H1 (cell line): ENCODE measurements at regions not wholly inside any gene's neighbourhood (a gene's known extent, or its start where the extent isn't known, plus 50 kb on each side); places are given as distances from the start of the nearest gene placed in this dataset.

Experiments
- CTCF ChIA-PET: fragments of 300-600 bp; sonication (Branson Sonifier 250); formaldehyde crosslinking; loops from one replicate; lab custom pipeline; 2021; ENCODE audit not compliant: partially characterized antibody; lab: Charles Lee
- POLR2A ChIA-PET: fragments of 300-600 bp; sonication (Branson Sonifier 250); formaldehyde crosslinking; loops from one replicate; lab custom pipeline; 2021; ENCODE audit warnings: inconsistent platforms; ENCODE audit not compliant: partially characterized antibody; lab: Charles Lee
- DNase-seq, 2 experiments: peaks; one replicate each; pipeline versions ENCODE4 v3.0.0 to v3.0.0-alpha.2; 2010 to 2022; ENCODE audit warnings: low spot score in 2 of 2, low read depth in 1 of 2, mixed read lengths in 1 of 2
- FAIRE-seq: peaks from 2 replicates; lab custom pipeline; 2011; peaks lifted over from hg19 to GRCh38; lab: Jason Lieb, UNC
- H2AFZ ChIP-seq: 2 replicates; pipeline ENCODE4 v1.8.1; 2012; ENCODE audit warnings: low read length, inconsistent platforms
- H2AK5ac ChIP-seq: 2 replicates; pipeline ENCODE4 v1.6.1; 2013; ENCODE audit warnings: low read depth, low read length
- H2BK120ac ChIP-seq: replicated peaks from 2 replicates; pipeline ENCODE3; 2013; ENCODE audit warnings: low read depth, low read length, inconsistent platforms
- H2BK12ac ChIP-seq: 2 replicates; pipeline ENCODE4 v1.6.1; 2013; ENCODE audit warnings: low read depth, low read length
- H2BK15ac ChIP-seq: 2 replicates; pipeline ENCODE4 v1.6.1; 2013; ENCODE audit warnings: low read length
- H2BK20ac ChIP-seq: 2 replicates; pipeline ENCODE4 v1.6.1; 2013; ENCODE audit warnings: low read length
- H2BK5ac ChIP-seq: 2 replicates; pipeline ENCODE4 v1.6.1; 2013; ENCODE audit warnings: low read depth, low read length
- H3K14ac ChIP-seq: 2 replicates; pipeline ENCODE4 v1.6.1; 2013; ENCODE audit warnings: inconsistent platforms; ENCODE audit not compliant: insufficient read length
- H3K18ac ChIP-seq: 2 replicates; pipeline ENCODE4 v1.6.1; 2013; ENCODE audit warnings: low read length; ENCODE audit errors: extremely low read depth
- H3K23ac ChIP-seq: 2 replicates; pipeline ENCODE4 v1.6.1; 2013; ENCODE audit warnings: inconsistent platforms; ENCODE audit not compliant: insufficient read length
- H3K23me2 ChIP-seq: 2 replicates; pipeline ENCODE4 v1.6.1; 2013; ENCODE audit warnings: low read depth, low read length
- H3K27ac ChIP-seq: 2 replicates; pipeline ENCODE4 v1.6.1; 2011; ENCODE audit warnings: low read depth, low read length, inconsistent platforms
- H3K27me3 ChIP-seq, 4 experiments: replicated peaks in 1 of 4; 1 replicate in 1 of 4; 2 replicates in 3 of 4; pipeline versions ENCODE4 v1.6.1 to v1.8.1; 2011 to 2013; ENCODE audit warnings: low read length in 3 of 4, mild to moderate bottlenecking in 3 of 4, inconsistent platforms in 2 of 4, mixed read lengths in 2 of 4, moderate library complexity in 1 of 4; ENCODE audit not compliant: control insufficient read depth in 3 of 4, insufficient read depth in 3 of 4; ENCODE audit errors: extremely low read depth in 1 of 4
- H3K36me3 ChIP-seq, 4 experiments: 2 replicates each; pipeline versions ENCODE4 v1.6.1 to v1.8.1; 2011 to 2013; ENCODE audit warnings: mild to moderate bottlenecking in 4 of 4, low read length in 3 of 4, moderate library complexity in 2 of 4, control low read depth in 1 of 4, inconsistent platforms in 1 of 4; ENCODE audit not compliant: insufficient read depth in 4 of 4, control insufficient read depth in 2 of 4
- H3K4ac ChIP-seq: replicated peaks from 2 replicates; pipeline ENCODE3; 2013; ENCODE audit warnings: low read length, low read depth, mixed read lengths, inconsistent platforms; ENCODE audit not compliant: insufficient read length
- H3K4me1 ChIP-seq, 4 experiments: replicated peaks in 1 of 4; 1 replicate in 1 of 4; 2 replicates in 3 of 4; pipeline versions ENCODE4 v1.6.1 to v1.8.1; 2011 to 2013; ENCODE audit warnings: low read length in 3 of 4, inconsistent platforms in 2 of 4, mixed read lengths in 1 of 4; ENCODE audit not compliant: insufficient read depth in 4 of 4, control insufficient read depth in 3 of 4
- H3K4me2 ChIP-seq, 2 experiments: 2 replicates each; pipeline versions ENCODE4 v1.6.1 to v1.8.1; 2011 to 2013; ENCODE audit warnings: low read depth in 2 of 2, low read length in 2 of 2, control low read depth in 1 of 2, inconsistent platforms in 1 of 2, mild to moderate bottlenecking in 1 of 2; ENCODE audit not compliant: insufficient read depth in 1 of 2
- H3K4me3 ChIP-seq, 4 experiments: fragments of 200-600, 300-600 bp in 1 of 4; sonication (generic), shearing (Covaris generic), sonication (Bioruptor Twin) in 1 of 4; 2 replicates each; pipeline versions ENCODE4 v1.5.1 to v1.8.1; 2011 to 2016; ENCODE audit warnings: low read length in 4 of 4, low read depth in 3 of 4, control low read depth in 2 of 4, inconsistent platforms in 2 of 4, mild to moderate bottlenecking in 2 of 4, mixed read lengths in 1 of 4, moderate library complexity in 1 of 4; ENCODE audit not compliant: insufficient read depth in 2 of 4; ENCODE audit errors: extremely low read depth in 1 of 4
- H3K56ac ChIP-seq: replicated peaks from 2 replicates; pipeline ENCODE3; 2013; ENCODE audit warnings: low read depth, mild to moderate bottlenecking, mixed read lengths, low read length, inconsistent platforms; ENCODE audit not compliant: insufficient read length
- H3K79me1 ChIP-seq: 2 replicates; pipeline ENCODE4 v1.6.1; 2013; ENCODE audit warnings: low read depth, low read length, control low read depth
- H3K79me2 ChIP-seq, 2 experiments: 2 replicates each; pipeline versions ENCODE4 v1.6.1 to v1.8.1; 2012 to 2013; ENCODE audit warnings: low read length in 2 of 2, mild to moderate bottlenecking in 2 of 2, inconsistent platforms in 1 of 2; ENCODE audit not compliant: insufficient read depth in 2 of 2, control insufficient read depth in 1 of 2
- H3K9ac ChIP-seq, 4 experiments: replicated peaks in 1 of 4; 1 replicate in 1 of 4; 2 replicates in 3 of 4; pipeline versions ENCODE4 v1.6.1 to v1.8.1; 2011 to 2013; ENCODE audit warnings: low read depth in 3 of 4, low read length in 3 of 4, control low read depth in 2 of 4, mild to moderate bottlenecking in 2 of 4, moderate library complexity in 2 of 4, inconsistent platforms in 1 of 4; ENCODE audit errors: extremely low read depth in 1 of 4
- H3K9me3 ChIP-seq, 2 experiments: 2 replicates each; pipeline versions ENCODE4 v1.6.1 to v1.8.1; 2012 to 2013; ENCODE audit warnings: mild to moderate bottlenecking in 2 of 2, moderate library complexity in 2 of 2, control low read depth in 1 of 2, inconsistent platforms in 1 of 2, low read depth in 1 of 2, low read length in 1 of 2, mixed read lengths in 1 of 2; ENCODE audit not compliant: insufficient read depth in 2 of 2
- H4K20me1 ChIP-seq, 2 experiments: replicated peaks in 1 of 2; 2 replicates each; pipeline versions ENCODE3 to v1.8.1; 2011 to 2013; ENCODE audit warnings: inconsistent platforms in 2 of 2, low read length in 2 of 2, mild to moderate bottlenecking in 1 of 2; ENCODE audit not compliant: insufficient read depth in 2 of 2, control insufficient read depth in 1 of 2
- H4K5ac ChIP-seq: 2 replicates; pipeline ENCODE4 v1.6.1; 2013; ENCODE audit warnings: low read length, low read depth, mixed read lengths, inconsistent platforms; ENCODE audit not compliant: insufficient read length
- H4K8ac ChIP-seq: 2 replicates; pipeline ENCODE4 v1.8.0; 2013; ENCODE audit warnings: mild to moderate bottlenecking, moderate library complexity, low read length, inconsistent platforms; ENCODE audit not compliant: insufficient read depth; ENCODE audit errors: extremely low read depth
- H4K91ac ChIP-seq: replicated peaks from 2 replicates; pipeline ENCODE3; 2013; ENCODE audit warnings: low read length, mixed read lengths, inconsistent platforms; ENCODE audit not compliant: insufficient read length
- CEBPB ChIP-seq: IDR thresholded peaks from 2 replicates; pipeline ENCODE4 v1.6.1; 2012; ENCODE audit warnings: low read depth, low read length
- CHD1 ChIP-seq: IDR thresholded peaks from 2 replicates; pipeline ENCODE4 v1.6.1; 2012; ENCODE audit warnings: low read depth, low read length, improper control_type of control experiment
- EGR1 ChIP-seq: IDR thresholded peaks from 2 replicates; pipeline ENCODE4 v1.6.1; 2011; ENCODE audit warnings: low read depth, low read length, borderline replicate concordance
- FOSL1 ChIP-seq: IDR thresholded peaks from 2 replicates; pipeline ENCODE4 v1.6.1; 2011; ENCODE audit warnings: mild to moderate bottlenecking, low read depth, low read length, moderate library complexity; ENCODE audit not compliant: insufficient read depth
- HDAC6 ChIP-seq: IDR thresholded peaks from one replicate; pipeline ENCODE4 v1.7.1; 2012; ENCODE audit warnings: low read depth, mild to moderate bottlenecking, inconsistent platforms, low read length, moderate library complexity
- NRF1 ChIP-seq: IDR thresholded peaks from 2 replicates; pipeline ENCODE4 v1.6.1; 2011; ENCODE audit warnings: mild to moderate bottlenecking, low read depth, low read length, improper control_type of control experiment
- RAD21 ChIP-seq, 2 experiments: IDR thresholded peaks in 1 of 2; conservative IDR thresholded peaks in 1 of 2; 2 replicates each; pipeline ENCODE4 v1.6.1; 2011; ENCODE audit warnings: low read depth in 2 of 2, low read length in 2 of 2, improper control_type of control experiment in 1 of 2, inconsistent platforms in 1 of 2, mild to moderate bottlenecking in 1 of 2, moderate library complexity in 1 of 2
- RFX5 ChIP-seq: IDR thresholded peaks from 2 replicates; pipeline ENCODE4 v1.6.1; 2011; ENCODE audit warnings: low read depth, low read length, improper control_type of control experiment, borderline replicate concordance
- SP1 ChIP-seq: IDR thresholded peaks from 2 replicates; pipeline ENCODE4 v1.6.1; 2011; ENCODE audit warnings: low read depth, low read length
- ZNF274 ChIP-seq: IDR thresholded peaks from 2 replicates; pipeline ENCODE4 v1.7.0; 2012; ENCODE audit warnings: low read length, borderline replicate concordance; ENCODE audit errors: extremely low read depth
- WGBS, 2 experiments: shearing (Covaris generic) in 1 of 2; methylation state at CpG; one replicate each; pipeline versions ENCODE4 v1.1.6 to v1.1.7; 2013 to 2015; ENCODE audit warnings: low lambda C conversion rate in 2 of 2, mixed read lengths in 2 of 2, inconsistent platforms in 1 of 2, low coverage in 1 of 2, missing lambda C conversion rate in 1 of 2; ENCODE audit not compliant: insufficient replicate concordance in 2 of 2, insufficient coverage in 1 of 2, insufficient read length in 1 of 2; ENCODE audit errors: extremely low coverage in 1 of 2, missing lambda C conversion rate in 1 of 2; 5-methylcytosine and 5-hydroxymethylcytosine counted together
- TF ChIP-seq, protein P1 (sequence below): IDR thresholded peaks from 2 replicates; pipeline ENCODE4 v1.6.1; 2011; ENCODE audit warnings: low read depth, mild to moderate bottlenecking, low read length; ENCODE audit not compliant: insufficient read depth
- TF ChIP-seq, protein P2 (sequence below): IDR thresholded peaks from 2 replicates; pipeline ENCODE4 v1.6.1; 2011; ENCODE audit warnings: low read length, improper control_type of control experiment

DNA sequence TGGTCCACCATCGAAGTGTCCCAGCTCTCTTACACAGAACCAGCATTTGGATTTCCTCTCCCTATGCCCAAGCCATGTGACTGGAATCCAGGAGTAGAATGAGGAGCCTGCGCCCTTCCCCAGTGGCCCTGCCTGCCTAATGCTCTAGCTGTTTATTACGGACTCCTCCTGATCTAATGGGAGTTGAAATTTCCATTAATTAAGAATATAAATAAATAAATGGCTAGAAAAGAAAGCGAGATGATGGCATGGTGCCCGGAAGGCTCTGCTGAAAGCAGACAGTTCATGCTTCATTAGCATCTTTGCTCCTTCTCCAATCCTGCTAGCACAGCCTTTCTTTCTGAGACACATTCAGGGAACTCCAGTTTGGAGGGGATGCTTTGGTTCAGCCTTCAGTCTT is 216.2 kb downstream of the SEC16B start:
- H2BK120ac ChIP-seq, result no peak overlapping the region
- H3K4me3 ChIP-seq, result no peak overlapping the region
- no peak overlapping the region for H2BK12ac ChIP-seq
- ChIA-PET POLR2A (no interaction called here), CTCF (interaction anchor here (1.1 kb wide), 1 partner anchor 195 kb away, joined by 3 read pairs; no protein-coding TSS in a partner anchor)
- H3K4me1 ChIP-seq, result peaks cover 0 to 4% (median 2%) of the 10 kb centered on the region in 4 experiments; a peak in 3 of 7 replicates
- H3K4me2 ChIP-seq, result no peak overlapping the region
- no peaks in the 10 kb centered on the region for H3K79me1 ChIP-seq
- no peak overlapping the region for H3K14ac ChIP-seq
- no peaks in the 10 kb centered on the region for H3K79me2 ChIP-seq
- no peak overlapping the region for H3K9ac ChIP-seq
- no peak overlapping the region for H4K5ac ChIP-seq
- 90% methylated on average over 5 of the region's 5 CpGs; no CpG with 5 or more reads in 1 of the 2 experiments for WGBS, 2 experiments
- no peak overlapping the region for H2AK5ac ChIP-seq
- no peak overlapping the region for H2BK15ac ChIP-seq
- no peaks in the 10 kb centered on the region for H3K23me2 ChIP-seq
- no peak overlapping the region for H3K4ac ChIP-seq
- no peak overlapping the region for H4K8ac ChIP-seq
- H2BK20ac ChIP-seq, result no peak overlapping the region
- H3K56ac ChIP-seq, result no peak overlapping the region
- H3K9me3 ChIP-seq, result 0 out of 4 replicates have a peak, but pooled peaks cover 0 to 1% of the 10 kb centered on the region in 2 experiments
- H2AFZ ChIP-seq, result no peak overlapping the region
- H3K27me3 ChIP-seq, result no peaks in the 10 kb centered on the region
- TF ChIP-seq, protein P1, sequence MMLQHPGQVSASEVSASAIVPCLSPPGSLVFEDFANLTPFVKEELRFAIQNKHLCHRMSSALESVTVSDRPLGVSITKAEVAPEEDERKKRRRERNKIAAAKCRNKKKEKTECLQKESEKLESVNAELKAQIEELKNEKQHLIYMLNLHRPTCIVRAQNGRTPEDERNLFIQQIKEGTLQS, result no peak
- TF ChIP-seq, protein P2, sequence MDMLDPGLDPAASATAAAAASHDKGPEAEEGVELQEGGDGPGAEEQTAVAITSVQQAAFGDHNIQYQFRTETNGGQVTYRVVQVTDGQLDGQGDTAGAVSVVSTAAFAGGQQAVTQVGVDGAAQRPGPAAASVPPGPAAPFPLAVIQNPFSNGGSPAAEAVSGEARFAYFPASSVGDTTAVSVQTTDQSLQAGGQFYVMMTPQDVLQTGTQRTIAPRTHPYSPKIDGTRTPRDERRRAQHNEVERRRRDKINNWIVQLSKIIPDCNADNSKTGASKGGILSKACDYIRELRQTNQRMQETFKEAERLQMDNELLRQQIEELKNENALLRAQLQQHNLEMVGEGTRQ, result no peak
- no peak for TF ChIP-seq RAD21 (IDR thresholded peaks at IDR 0.05 in 1 of 2, conservative IDR thresholded peaks at IDR 0.05 in 1 of 2; ENCODE audit: low read depth in 2 of 2, low read length in 2 of 2)
- no peak for TF ChIP-seq NRF1
- no peak for TF ChIP-seq CHD1
- TF ChIP-seq ZNF274, result no peak
- no peak for TF ChIP-seq SP1
- no peak for TF ChIP-seq FOSL1
- no peak for TF ChIP-seq CEBPB
- no peak for TF ChIP-seq HDAC6
- TF ChIP-seq EGR1, result no peak
- TF ChIP-seq RFX5, result no peak
- no peak overlapping the region for H3K23ac ChIP-seq
- DNase-seq, result no peak
- H3K36me3 ChIP-seq, result no peaks in the 10 kb centered on the region
- no peak overlapping the region for H3K27ac ChIP-seq
- no peak overlapping the region for H2BK5ac ChIP-seq
- FAIRE-seq, result no peak
- no peak overlapping the region for H3K18ac ChIP-seq
- H4K20me1 ChIP-seq, result no peaks in the 10 kb centered on the region
- H4K91ac ChIP-seq, result no peak overlapping the region
